Dendritic cell treated with granulocyte-macrophage colony-stimulating factor and Interleukin-4, amounts not matched to agents 40 ng/mL and 50 ng/mL, for 4 days (primary cell): ENCODE measurements at regions not wholly inside any gene's neighbourhood (a gene's known extent, or its start where the extent isn't known, plus 50 kb on each side); places are given as distances from the start of the nearest gene placed in this dataset.

ENCODE experiments used
- H3K27ac Mint-ChIP-seq: one replicate; pipeline ENCODE4 v1.8.0; 2022; ENCODE audit warnings: mild to moderate bottlenecking, mixed read lengths
- H3K27me3 Mint-ChIP-seq: one replicate; pipeline ENCODE4 v1.8.0; 2022; ENCODE audit warnings: mild to moderate bottlenecking, mixed read lengths
- H3K36me3 Mint-ChIP-seq: one replicate; pipeline ENCODE4 v1.8.0; 2022; ENCODE audit warnings: low read depth, mixed read lengths
- H3K4me1 Mint-ChIP-seq: one replicate; pipeline ENCODE4 v1.8.0; 2022; ENCODE audit warnings: low read depth, mixed read lengths
- H3K4me3 Mint-ChIP-seq: one replicate; pipeline ENCODE4 v1.8.0; 2022; ENCODE audit warnings: mild to moderate bottlenecking, moderate library complexity, mixed read lengths
- H3K9me3 Mint-ChIP-seq: one replicate; pipeline ENCODE4 v1.8.0; 2022; ENCODE audit warnings: mixed read lengths
- intact Hi-C: fragments of 100-400 bp; cut with micrococcal nuclease; formaldehyde crosslinking; loops from one replicate; pipeline ENCODE4 v1.15.0; 2022

DNA sequence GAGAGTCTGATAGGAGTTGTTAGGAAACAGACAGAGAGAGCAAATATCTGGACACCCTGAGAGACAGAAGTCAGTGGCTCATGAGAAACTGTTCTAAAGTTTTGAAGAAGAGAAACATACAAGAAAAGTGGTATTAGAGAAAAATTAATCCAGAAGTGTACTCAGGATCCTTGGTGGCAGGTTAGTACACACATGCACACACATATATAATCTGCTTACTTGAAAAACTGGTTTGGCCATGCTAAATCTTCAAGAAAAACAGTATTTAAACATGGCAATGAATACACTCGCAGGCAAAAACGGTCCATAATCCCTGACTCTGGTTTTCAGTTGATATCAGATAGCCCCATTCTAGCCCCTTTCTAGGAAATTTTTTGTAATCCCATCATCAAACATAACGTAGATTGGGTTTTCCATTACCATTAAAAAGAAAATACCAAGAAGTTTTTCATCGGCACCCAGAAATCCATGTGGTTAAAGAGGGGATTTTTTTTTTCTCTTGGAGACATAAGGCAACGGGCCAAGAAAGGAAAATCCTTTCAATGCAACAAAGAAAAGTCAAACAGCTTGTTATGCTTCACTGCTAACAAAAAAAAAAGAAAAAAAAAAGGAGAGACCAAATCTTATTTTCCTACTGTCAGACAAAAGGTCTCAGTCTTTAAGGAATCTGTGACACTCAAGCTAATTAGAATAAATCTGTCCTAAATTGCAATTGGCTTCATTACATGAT, 178.0 kb upstream of the MIR17HG start:
- H3K27me3 Mint-ChIP-seq = no peaks in the 10 kb centered on the region
- no peak overlapping the region for H3K27ac Mint-ChIP-seq
- intact Hi-C loops = loop anchor here (5.0 kb wide), 1 partner anchor 37 kb away; no protein-coding TSS in a partner anchor
- H3K4me1 Mint-ChIP-seq = peaks cover 7% of the 10 kb centered on the region
- no peaks in the 10 kb centered on the region for H3K36me3 Mint-ChIP-seq
- no peak overlapping the region for H3K4me3 Mint-ChIP-seq
- H3K9me3 Mint-ChIP-seq = no peaks in the 10 kb centered on the region

DNA sequence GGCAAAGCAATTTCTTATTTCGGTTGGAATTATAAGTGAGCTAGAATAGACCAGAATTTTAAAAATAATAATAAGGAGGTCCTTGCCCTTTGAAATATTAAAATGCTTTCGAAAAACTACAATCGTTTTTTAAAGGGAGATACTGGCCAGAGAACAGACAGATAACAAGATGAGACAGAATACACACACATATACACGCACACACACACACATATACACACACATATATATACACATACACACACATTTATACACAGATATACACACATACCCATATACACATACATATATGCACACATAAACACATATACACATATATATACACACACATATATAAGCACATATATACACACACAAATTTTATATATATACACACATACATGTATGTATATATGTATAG, 175.3 kb upstream of the MIR17HG start:
- Mint-ChIP-seq H3K4me3 (no peak overlapping the region), H3K9me3 (no peaks in the 10 kb centered on the region), H3K4me1 (peaks cover 19% of the 10 kb centered on the region), H3K27ac (no peak overlapping the region), H3K27me3 (peaks cover 14% of the 10 kb centered on the region), H3K36me3 (no peaks in the 10 kb centered on the region)
- intact Hi-C loops = loop anchor here (5.0 kb wide), 1 partner anchor 40 kb away; no protein-coding TSS in a partner anchor

DNA sequence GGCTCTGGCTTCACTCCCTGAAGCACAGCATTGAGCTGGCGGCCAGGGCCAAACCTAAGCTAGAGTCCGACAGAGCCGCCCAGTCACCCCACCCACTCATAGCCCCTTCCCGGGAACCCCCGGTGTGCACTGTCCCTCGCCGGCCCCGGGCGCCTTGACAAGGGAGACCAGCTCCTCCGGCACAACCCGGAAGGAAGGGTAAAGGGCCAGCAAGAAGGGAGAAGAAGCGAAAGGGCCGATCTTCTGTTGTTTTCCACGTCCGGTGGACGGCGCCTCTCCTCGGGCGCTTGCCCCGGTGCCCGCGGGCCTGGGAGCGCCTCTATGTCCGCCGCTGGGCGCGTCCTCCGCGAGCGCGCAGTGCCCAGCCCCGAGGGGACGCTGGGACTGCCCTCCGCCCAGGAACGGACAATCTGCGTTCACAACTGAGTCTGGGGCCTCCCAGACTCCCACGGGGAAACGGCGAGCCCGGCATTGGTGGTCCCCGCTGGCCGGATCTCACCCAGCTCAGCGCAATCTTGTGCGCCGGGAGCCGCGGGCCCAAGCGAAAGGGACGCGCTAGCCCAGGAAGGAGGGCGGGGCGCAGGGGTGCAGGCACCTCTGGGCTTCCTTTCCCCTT, 172.5 kb upstream of the MIR17HG start:
- H3K4me3 Mint-ChIP-seq = peak overlapping the region; percentile 75
- H3K27me3 Mint-ChIP-seq = peaks cover 14% of the 10 kb centered on the region
- no peaks in the 10 kb centered on the region for H3K9me3 Mint-ChIP-seq
- no peaks in the 10 kb centered on the region for H3K36me3 Mint-ChIP-seq
- intact Hi-C loops = loop anchor here (5.0 kb wide), 1 partner anchor 43 kb away; no protein-coding TSS in a partner anchor
- H3K4me1 Mint-ChIP-seq = peaks cover 19% of the 10 kb centered on the region
- H3K27ac Mint-ChIP-seq = peak overlapping the region; percentile 60

DNA sequence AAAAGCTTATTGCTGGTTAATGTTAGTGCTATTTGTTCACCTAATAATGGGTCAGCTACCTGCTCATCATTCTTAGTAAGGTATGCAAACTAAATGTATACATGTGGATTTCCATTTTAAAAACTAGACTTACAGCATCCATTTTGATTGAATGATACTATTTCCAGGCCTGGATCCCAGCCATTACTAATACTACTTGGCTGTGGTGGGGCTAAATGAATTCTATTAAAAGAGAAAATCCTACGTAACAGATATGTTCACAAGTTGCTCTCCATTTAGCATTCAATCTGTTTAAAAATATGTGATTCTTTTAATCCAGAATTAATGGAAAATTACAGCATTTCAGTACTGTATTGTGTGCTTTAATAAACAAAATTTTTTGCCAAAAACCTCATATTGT, 169.4 kb upstream of the MIR17HG start:
- Mint-ChIP-seq H3K36me3 (no peaks in the 10 kb centered on the region), H3K27ac (no peak overlapping the region), H3K27me3 (peaks cover 14% of the 10 kb centered on the region), H3K4me3 (no peak overlapping the region), H3K9me3 (no peaks in the 10 kb centered on the region), H3K4me1 (peaks cover 13% of the 10 kb centered on the region)
- intact Hi-C loops = no loop called here

DNA sequence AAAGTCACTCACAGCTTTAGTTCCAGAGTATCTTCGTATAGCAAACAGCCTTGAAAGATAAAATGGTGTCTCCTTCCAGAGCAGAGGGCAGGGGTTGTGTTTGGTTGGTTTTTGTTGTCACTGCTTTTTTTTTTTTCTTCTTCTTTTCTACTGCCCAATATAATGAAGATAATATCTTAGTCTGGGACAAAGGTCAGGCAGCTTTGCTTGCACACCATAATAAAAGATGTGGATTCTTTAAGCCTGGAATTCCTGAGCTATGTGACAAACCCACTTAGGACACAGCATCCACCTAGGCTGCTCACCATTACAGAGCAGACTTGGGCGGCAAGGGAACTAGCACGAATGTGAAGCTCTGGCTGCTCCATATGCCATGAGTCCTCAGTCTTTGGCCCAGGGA, 165.6 kb upstream of the MIR17HG start:
- H3K4me3 Mint-ChIP-seq = no peak overlapping the region
- no peaks in the 10 kb centered on the region for H3K9me3 Mint-ChIP-seq
- H3K27me3 Mint-ChIP-seq = no peaks in the 10 kb centered on the region
- H3K4me1 Mint-ChIP-seq = no peaks in the 10 kb centered on the region
- intact Hi-C loops = no loop called here
- H3K36me3 Mint-ChIP-seq = no peaks in the 10 kb centered on the region
- no peak overlapping the region for H3K27ac Mint-ChIP-seq

DNA sequence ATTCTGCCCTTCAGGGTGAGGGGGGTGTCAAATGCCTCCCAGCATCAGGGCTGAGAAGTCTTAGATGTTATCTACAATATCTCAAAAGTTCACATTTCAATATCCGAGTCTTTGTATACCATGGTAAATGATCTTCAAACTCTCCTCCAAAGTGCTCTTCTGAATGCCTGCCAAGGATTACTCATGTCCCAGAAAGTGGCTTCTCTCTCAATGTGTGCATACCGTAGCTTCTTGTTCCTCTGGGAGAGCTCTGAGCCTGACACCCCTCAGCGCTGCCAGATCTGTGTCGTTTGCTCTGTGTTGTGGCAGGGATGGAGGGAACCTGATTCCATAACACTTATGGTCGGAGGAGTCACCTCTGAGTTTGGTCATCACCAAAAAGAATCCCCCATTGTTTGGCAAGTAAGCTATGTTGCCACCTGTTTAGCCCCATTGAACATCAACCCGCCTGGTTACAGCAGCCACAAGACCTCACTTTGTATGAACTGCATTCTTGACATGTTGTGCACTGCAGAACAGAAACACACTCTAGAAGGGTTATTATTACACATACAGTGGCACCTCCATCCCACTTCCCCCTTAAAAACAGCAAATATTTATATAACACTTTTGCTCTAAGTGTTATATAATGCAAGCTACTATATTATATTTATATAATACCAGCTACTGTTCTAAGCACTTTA, 163.1 kb upstream of the MIR17HG start:
- intact Hi-C loops = no loop called here
- H3K36me3 Mint-ChIP-seq = no peaks in the 10 kb centered on the region
- H3K9me3 Mint-ChIP-seq = no peaks in the 10 kb centered on the region
- no peaks in the 10 kb centered on the region for H3K27me3 Mint-ChIP-seq
- H3K27ac Mint-ChIP-seq = no peak overlapping the region
- no peak overlapping the region for H3K4me3 Mint-ChIP-seq
- H3K4me1 Mint-ChIP-seq = no peaks in the 10 kb centered on the region

DNA sequence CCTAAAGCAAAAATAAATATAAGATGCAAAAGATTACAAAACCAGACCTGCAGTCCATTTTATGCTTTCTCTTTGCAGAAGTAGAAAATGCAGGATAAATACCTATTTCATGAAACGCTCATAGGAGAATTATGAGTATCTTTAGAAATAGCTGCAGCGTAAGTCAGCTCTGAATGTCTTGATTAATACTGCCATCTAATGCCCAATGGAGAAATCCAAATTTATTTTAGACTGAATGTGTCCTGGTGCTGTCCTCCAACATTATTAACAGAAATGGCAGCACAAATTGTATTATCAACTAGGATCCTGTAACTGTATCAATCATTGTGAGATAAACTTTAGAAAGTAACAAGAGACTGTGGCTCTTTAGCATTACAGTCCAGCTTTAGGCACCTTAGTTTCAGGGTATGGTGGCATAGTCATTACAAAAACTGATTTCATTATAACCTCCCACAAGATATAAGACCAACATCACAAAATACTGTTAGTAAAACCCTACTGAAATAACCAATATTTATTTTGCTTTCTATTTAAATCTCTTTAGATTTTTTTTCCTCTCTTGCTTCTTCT, 162.1 kb upstream of the MIR17HG start:
- Mint-ChIP-seq H3K4me1 (no peaks in the 10 kb centered on the region), H3K36me3 (no peaks in the 10 kb centered on the region), H3K27me3 (no peaks in the 10 kb centered on the region), H3K27ac (no peak overlapping the region), H3K4me3 (no peak overlapping the region), H3K9me3 (no peaks in the 10 kb centered on the region)
- intact Hi-C loops = no loop called here

DNA sequence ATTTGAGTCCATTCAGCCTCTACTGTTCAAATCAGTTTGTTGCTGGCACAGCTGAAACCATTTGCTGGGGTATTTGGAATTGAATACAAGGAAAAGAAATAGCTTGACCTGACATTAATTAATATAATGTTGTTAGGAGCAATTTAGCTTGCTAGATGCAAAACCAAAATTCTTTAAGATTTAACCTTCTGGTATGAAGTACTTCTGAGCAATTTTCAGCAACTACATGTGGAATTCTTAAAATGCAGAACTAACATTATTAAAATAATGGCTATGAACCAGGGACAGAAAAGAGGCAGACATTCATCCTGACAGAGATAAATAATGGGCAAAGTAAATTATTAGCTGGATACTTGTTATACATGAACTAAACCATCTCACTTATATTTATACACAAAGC, 160.0 kb upstream of the MIR17HG start:
- H3K4me1 Mint-ChIP-seq = no peaks in the 10 kb centered on the region
- no peaks in the 10 kb centered on the region for H3K9me3 Mint-ChIP-seq
- no peak overlapping the region for H3K4me3 Mint-ChIP-seq
- no peak overlapping the region for H3K27ac Mint-ChIP-seq
- intact Hi-C loops = no loop called here
- no peaks in the 10 kb centered on the region for H3K36me3 Mint-ChIP-seq
- H3K27me3 Mint-ChIP-seq = no peaks in the 10 kb centered on the region

DNA sequence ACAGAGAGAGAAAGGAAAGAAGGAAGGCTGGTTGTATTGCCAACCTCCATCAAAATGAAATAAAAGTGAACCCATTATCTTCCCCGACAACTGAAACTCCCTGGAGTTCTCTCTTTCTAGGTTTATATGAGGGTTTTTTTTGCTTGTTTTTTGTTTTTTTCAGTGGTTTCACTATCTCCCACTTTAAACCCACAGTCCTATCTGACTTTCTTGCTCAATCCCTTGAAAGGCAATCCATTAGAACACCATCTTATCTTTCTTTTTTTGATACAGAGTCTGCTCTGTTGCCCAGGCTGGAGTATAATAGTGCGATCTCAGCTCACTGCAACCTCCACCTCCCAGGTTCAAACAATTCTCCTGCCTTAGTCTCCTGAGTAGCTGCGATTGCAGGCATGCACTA, 158.0 kb upstream of the MIR17HG start:
- Mint-ChIP-seq H3K36me3 (no peaks in the 10 kb centered on the region), H3K4me1 (no peaks in the 10 kb centered on the region), H3K9me3 (no peaks in the 10 kb centered on the region), H3K4me3 (no peak overlapping the region), H3K27me3 (no peaks in the 10 kb centered on the region), H3K27ac (no peak overlapping the region)
- intact Hi-C loops = no loop called here

DNA sequence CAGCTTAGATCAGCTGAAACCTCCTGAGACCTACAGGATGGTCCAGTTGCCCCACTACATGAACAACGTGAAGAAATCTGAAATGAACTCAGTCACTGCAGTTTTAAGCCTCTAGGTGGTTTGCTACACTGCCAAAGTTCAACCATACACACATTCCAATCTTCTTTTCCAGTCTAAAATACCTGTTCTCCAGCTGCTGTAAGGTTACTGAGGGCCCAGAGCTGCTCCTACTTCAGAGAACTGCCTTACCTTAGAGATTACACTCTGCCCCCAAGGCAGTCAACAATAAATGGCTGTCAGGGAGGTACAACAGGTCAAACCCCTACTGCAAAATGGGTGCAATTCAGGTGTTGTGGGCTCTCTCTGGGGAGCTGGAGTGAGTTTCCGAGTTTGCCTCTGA, 154.1 kb upstream of the MIR17HG start:
- Mint-ChIP-seq H3K27me3 (no peaks in the 10 kb centered on the region), H3K4me3 (no peak overlapping the region)

DNA sequence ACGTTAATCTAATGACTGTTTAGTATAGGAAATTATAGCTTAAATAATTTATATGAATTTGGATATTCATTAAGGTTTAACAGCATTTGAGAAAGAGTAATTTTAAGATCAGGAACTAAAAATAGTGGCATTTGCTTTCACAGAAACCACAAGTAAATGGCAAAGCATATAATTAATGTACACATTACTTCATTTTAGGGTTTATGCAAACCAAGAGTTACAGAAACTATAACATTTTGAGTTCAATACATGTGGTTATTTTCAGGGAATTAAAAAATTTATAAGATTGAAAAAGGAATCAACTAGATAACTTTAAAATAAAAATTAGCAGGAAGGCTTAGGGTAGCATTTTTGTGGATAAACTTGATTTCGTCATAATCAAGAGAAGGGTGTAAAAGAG, 151.7 kb upstream of the MIR17HG start:
- Mint-ChIP-seq H3K4me3 (no peak overlapping the region), H3K27me3 (no peaks in the 10 kb centered on the region), H3K9me3 (no peaks in the 10 kb centered on the region), H3K4me1 (no peaks in the 10 kb centered on the region), H3K27ac (no peak overlapping the region), H3K36me3 (no peaks in the 10 kb centered on the region)
- intact Hi-C loops = no loop called here

More for the DNA sequence above, 154.1 kb upstream of the MIR17HG start:
- intact Hi-C loops = no loop called here
- H3K4me1 Mint-ChIP-seq = no peaks in the 10 kb centered on the region
- H3K36me3 Mint-ChIP-seq = no peaks in the 10 kb centered on the region
- no peak overlapping the region for H3K27ac Mint-ChIP-seq
- no peaks in the 10 kb centered on the region for H3K9me3 Mint-ChIP-seq

DNA sequence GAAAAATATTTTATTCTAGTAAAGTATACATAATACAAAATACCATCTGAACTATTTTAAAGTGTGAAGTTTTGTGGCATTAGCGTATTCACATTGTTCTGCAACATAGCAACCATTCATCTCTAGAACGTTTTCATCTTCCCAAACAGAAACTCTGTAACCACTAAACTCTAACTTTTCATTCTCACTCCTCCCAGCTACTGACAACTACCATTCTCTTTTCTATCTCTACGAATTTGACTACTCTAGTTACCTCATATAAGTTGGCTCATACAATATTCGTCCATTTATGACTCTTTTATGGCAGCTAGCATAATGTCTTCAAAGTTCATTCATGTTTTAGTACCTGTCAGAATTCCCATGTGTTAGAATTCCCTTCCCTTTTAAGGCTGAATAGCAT, 150.5 kb upstream of the MIR17HG start:
- no peak overlapping the region for H3K27ac Mint-ChIP-seq
- no peaks in the 10 kb centered on the region for H3K27me3 Mint-ChIP-seq
- intact Hi-C loops = no loop called here
- no peaks in the 10 kb centered on the region for H3K36me3 Mint-ChIP-seq
- no peaks in the 10 kb centered on the region for H3K9me3 Mint-ChIP-seq
- no peaks in the 10 kb centered on the region for H3K4me1 Mint-ChIP-seq
- no peak overlapping the region for H3K4me3 Mint-ChIP-seq

DNA sequence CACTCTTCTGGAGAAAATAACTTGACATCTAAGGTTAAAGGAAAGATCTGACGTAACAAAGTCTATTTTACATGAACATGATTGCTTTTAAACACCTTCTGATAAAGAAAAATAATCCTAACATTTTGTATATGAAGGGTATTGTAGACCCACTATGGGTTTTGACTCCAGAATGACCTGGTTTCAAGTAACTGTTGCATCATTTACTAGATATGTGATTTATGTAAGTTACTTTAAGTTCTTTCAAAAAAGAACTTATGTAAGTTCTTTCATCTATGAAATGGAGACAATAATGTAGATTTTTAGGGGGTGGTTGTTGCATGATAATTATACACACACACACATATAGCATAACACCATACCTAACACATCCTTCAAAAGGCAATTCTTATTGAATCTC, 147.6 kb upstream of the MIR17HG start:
- Mint-ChIP-seq H3K4me3 (no peak overlapping the region), H3K27me3 (no peaks in the 10 kb centered on the region), H3K36me3 (no peaks in the 10 kb centered on the region), H3K4me1 (no peaks in the 10 kb centered on the region), H3K27ac (no peak overlapping the region), H3K9me3 (no peaks in the 10 kb centered on the region)
- intact Hi-C loops = no loop called here

DNA sequence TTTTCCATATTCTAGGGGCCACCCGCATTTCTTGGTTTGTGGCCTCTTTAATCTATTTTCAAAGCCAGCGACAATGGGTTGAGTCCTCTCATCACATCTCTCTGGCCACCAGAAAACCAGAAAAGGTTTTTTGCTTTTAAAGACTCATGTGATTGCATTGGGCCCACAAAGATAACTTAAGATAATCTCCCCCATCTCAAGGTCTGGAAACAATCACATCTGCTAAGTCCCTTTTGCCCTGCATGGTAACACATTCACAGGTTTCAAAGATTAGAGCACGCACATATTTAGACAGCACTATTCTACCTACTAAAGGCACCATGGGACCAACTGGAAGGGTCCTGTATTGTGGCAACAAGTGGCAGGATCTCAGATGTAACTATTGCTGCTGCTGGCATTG, 147.0 kb upstream of the MIR17HG start:
- Mint-ChIP-seq H3K9me3 (no peaks in the 10 kb centered on the region), H3K27ac (no peak overlapping the region), H3K36me3 (no peaks in the 10 kb centered on the region), H3K27me3 (no peaks in the 10 kb centered on the region), H3K4me1 (no peaks in the 10 kb centered on the region), H3K4me3 (no peak overlapping the region)
- intact Hi-C loops = no loop called here
